Cerebellar nuclear complex (tissue), 1 donor: ENCODE measurements at regions not wholly inside any gene's neighbourhood (a gene's known extent, or its start where the extent isn't known, plus 50 kb on each side); places are given as distances from the start of the nearest gene placed in this dataset.
"Not testable (repeated sequence)": the region's sequence is repeated elsewhere in the genome, so short reads cannot be mapped to it uniquely, and the experiment has no call there.

Experiments used
- DNase-seq, 2 experiments: peaks; one replicate each; lab custom pipeline; 2025; lab: John Stamatoyannopoulos, UW

GRCh38 chr12:92061061-92061460 is 84.6 kb downstream of the BTG1 start:
- DNase-seq = no peak

DNA sequence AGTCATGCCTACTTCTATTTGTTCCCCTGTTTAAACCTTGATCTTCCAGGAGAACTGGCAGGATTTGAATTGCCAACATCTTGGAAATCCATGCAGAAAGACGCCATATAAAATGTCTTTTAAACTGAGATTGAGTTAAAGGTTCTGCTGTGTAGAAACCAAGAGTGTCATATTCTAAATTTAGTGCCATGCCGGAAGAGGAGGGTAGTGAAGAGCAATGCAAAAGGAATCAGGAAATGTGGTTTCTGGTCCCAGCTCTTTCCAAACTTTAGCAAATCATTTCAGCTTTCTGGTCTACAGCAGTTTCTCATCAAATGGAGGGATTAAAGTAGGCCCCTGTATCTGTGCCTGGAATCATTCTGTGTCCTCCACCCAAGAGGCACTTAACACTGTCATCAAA is 85.7 kb downstream of the BTG1 start:
- DNase-seq = no peak

- no peak for DNase-seq
These were observed 87.0 kb downstream of the BTG1 start for GRCh38 chr12:92058664-92059063.

- DNase-seq = not testable (repeated sequence)
These were observed 88.9 kb downstream of the BTG1 start for GRCh38 chr12:92056756-92057155.

GRCh38 chr12:92056290-92056689 is 89.4 kb downstream of the BTG1 start:
- DNase-seq = no peak

DNA sequence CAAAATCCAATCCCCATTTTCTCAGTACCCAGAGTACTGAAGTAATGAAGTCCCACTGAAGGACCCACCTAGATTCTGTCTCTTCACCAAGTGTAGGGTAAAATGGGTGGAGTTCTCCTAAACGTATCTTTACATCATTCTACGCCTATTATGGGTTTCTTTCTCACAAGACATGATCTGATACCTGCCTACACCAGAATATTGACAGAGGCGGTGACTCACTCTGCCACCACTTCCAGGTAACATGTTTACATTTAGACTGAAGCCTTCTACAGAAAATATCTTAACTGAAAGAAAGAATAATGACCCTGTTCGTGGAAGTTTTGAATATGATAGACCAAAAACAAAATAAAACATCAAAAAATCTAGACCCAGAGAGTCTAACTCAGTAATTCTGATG is 89.8 kb downstream of the BTG1 start:
- no peak for DNase-seq

GRCh38 chr12:92051441-92051840 is 94.2 kb downstream of the BTG1 start:
- DNase-seq = no peak

DNA sequence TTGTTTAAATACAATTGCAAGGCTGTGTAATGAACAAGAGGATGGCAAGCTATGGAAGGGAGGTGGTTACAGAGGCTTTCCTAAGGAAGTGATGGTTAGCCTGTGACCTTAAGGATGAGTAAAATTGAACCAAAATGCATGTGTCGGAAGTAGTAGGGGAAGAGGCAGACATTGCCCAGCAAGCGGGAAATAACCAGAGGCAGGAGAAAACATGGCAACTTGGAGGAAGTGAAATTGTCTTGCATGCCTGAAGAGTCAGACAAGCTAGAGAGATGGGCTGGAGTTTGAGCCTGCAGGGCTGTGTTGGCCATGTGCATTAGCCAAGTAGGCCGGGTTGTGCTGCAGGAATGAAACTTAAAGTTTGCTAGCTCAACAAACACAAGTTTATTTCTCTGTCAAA is 96.2 kb downstream of the BTG1 start:
- no peak for DNase-seq

GRCh38 chr12:92047393-92047826 is 98.2 kb downstream of the BTG1 start:
- DNase-seq = no peak

- DNase-seq = no peak
These were observed 98.9 kb downstream of the BTG1 start for GRCh38 chr12:92046557-92047392.

DNA sequence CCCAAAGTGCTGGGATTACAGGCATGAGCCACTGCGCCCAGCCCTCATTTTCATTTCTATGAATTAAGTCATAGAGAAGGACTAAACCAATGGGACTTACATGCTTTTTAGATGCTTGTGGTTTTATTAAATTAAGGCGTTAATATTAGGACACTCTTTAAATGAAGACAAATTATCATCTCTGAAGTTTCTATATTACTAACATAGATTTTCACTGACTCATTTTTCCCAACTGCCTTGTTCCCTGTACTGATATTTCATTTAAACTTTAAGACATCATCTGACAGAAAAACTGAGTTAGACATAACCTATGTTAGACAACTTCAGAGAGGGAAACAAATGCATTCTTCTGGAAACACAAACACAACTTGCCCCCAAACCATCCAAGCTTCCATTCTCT is 99.8 kb downstream of the BTG1 start:
- DNase-seq = no peak

DNA sequence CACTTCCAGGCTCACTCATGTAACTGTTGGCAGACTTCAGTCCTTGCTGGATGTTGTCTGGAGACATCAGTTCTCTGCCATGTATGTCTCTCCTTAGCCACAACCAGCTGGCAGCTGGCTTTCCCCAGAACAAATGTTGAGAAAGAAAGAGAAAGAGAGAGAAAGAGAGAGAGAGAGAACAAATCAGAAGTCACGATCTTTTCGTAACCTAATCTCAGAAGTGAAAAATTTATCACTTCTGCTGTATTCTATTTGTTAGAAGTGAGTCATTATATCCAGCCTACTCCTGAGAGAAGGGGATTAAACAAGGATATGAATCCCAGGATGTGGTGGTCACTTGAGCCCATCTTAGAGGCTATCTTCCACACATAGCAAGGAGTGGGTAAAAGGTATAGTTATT is 101.2 kb downstream of the BTG1 start:
- DNase-seq = no peak

DNA sequence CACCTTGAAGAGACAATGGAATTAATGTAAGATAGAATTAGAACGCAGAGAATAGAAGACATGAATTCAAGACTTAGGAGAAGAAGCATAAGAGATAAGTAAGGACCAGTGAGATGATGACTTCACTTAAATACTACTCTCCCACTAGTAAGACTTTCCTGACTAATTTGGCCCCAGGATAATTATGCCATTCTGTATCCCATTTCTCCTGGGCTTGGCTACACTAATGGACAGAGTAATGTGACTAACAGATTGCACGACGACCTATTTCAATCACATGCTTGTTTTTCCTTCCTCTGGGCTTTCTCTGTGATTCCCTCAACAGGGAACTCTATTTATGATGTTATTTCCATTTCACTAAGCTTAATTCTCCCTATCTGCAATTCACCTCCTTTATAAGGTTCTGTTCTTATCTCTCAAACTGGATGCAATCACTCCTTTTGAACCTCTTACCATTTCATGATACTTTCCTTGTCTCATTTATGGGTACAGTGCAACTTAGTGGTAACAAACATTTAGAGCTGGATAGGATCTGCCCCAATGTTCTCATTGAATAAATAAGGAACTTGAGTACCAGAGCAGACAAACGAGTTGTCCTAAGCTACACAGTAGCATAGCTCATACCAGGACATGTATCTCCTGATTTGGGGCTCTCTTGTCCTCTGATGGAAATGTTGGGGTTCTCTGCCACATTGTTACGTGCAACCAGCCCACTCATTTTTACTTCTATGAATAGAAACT is 102.7 kb downstream of the BTG1 start:
- no peak for DNase-seq

DNA sequence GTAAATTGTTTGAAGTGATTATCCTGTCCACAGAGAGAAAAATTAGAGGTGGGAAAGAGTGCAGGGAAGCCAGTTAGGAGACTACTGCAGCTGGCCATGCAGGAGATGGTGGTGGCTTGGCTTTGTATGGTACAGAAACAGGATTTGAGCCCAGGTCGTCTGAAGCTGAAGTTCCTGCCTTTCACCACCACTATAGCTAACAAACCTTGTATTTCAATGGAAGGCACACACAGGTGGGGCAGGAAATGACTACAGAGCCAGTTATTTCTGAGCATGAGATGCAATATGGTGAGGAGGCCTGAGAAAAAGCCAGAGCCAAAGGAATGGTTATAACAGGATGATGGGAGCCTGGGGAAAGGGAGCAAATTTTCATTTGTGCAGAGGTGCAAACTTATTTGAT is 103.9 kb downstream of the BTG1 start:
- DNase-seq = no peak

GRCh38 chr12:92039046-92039445 is 106.6 kb downstream of the BTG1 start:
- no peak for DNase-seq

DNA sequence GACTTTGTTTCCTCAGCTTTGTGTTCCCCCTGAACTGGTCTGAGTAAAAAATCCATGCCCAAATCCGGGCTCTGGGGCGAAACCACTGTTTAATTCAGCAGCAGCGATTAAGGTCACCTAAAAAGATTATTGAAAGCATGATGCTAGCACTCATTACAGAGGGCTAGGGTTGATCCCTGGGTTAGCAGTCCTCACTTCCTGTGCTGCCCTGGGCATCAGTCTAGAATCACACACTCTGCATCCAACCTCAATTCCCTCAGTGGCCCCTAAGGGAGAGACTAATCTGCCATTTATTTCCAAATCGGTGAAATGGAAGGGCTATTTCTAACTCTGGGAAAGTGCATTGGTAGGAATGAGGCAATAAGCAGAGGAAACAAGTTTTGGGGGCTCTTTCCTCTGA is 107.2 kb downstream of the BTG1 start:
- DNase-seq = no peak

- DNase-seq = no peak
These were observed 108.7 kb downstream of the BTG1 start for GRCh38 chr12:92036771-92037453.

- DNase-seq = no peak
These were observed 109.5 kb downstream of the BTG1 start for GRCh38 chr12:92036061-92036620.

- DNase-seq = no peak
These were observed 110.2 kb downstream of the BTG1 start for GRCh38 chr12:92035477-92035876.

DNA sequence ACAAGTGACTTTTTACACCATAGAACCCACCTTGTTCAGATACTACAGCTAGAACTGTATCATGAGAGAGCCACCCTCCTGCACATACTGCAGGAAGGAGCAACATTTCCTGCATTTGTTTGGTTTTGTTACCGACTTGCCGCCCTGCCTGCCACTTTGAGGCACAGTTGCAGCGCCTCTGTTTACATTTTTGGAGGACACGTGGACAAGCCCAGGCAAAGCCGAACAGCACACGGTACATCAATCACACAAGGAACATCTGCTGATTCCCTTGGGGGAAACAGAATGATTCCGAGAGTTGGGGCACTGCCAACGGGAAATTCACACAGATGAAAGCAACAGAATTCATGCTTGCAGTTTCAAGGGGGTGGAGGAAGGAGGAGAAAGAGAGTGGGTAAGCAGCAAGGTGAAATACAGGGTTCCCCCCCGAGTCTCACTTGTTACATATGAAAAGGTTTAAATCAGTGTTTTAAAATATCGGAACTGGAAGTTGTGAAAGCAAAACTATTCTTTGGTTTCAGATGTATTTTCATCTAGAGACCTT is 110.7 kb downstream of the BTG1 start:
- DNase-seq = no peak

DNA sequence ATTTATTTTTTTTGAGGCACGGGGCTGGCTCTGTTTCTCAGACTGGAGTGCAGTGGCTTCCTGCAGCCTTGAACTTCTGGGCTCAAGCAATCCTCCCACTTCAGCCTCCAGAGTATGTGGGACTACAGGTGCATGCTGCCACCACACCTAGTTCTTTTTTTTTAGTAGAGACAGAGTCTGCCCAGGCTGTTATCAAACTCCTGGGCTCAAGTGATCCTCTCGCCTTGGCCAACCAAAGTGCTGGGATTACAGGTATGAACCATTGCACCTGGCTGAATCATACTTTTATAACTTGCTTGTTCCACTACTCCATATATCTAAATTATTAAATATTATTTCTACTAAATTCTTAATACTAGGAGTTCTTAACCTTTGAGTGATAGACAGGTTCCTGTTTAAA is 111.6 kb downstream of the BTG1 start:
- no peak for DNase-seq

DNA sequence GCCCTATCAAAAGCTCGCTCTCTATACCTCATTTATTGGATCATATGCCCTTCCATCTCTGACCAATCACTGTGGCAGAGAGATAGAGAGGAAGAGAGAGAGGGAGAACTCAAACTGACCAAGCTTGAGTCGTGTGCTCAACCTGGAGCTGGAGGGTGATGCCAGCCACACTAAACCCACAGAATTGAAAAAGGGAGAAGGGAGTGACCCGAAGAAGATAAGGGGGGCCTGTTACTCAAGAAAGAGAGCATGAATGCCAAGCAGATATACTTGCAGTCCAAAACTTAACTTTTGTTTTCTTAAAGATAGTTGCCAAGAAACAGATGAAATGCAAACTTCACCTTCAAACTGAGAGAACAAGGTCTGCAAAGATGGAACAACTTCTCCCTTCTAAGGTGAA is 112.7 kb downstream of the BTG1 start:
- no peak for DNase-seq
